GM23248 (cell line): ENCODE measurements at regions not wholly inside any gene's neighbourhood (a gene's known extent, or its start where the extent isn't known, plus 50 kb on each side); places are given as distances from the start of the nearest gene placed in this dataset.
A peak's percentile ranks its signal among the peaks of the same experiment; 100 is the strongest.

Experiments used
- DNase-seq: peaks from one replicate; pipeline ENCODE4 v3.0.0-alpha.2; 2015
- H2AFZ ChIP-seq: fragments of 200-600 bp; sonication (generic); 2 replicates; pipeline ENCODE4 v1.6.1; 2016; ENCODE audit warnings: antibody characterized with exemption
- H3F3A ChIP-seq: fragments of 200-600 bp; sonication (generic); 2 replicates; pipeline ENCODE4 v1.6.1; 2016; ENCODE audit warnings: mild to moderate bottlenecking, antibody characterized with exemption, mixed run types; ENCODE audit not compliant: insufficient read depth
- H3K27ac ChIP-seq: fragments of 200-600 bp; sonication (generic); 2 replicates; pipeline ENCODE4 v1.5.1; 2016; ENCODE audit warnings: mild to moderate bottlenecking
- H3K27me3 ChIP-seq: fragments of 200-600 bp; sonication (generic); replicated peaks from 2 replicates; pipeline ENCODE4 v1.6.1; 2016; ENCODE audit warnings: mild to moderate bottlenecking; ENCODE audit not compliant: insufficient read depth
- H3K36me3 ChIP-seq: fragments of 200-600 bp; sonication (generic); 2 replicates; pipeline ENCODE4 v1.6.1; 2016; ENCODE audit warnings: low read depth, mild to moderate bottlenecking
- H3K4me1 ChIP-seq: fragments of 200-600 bp; sonication (generic); 2 replicates; pipeline ENCODE4 v1.6.1; 2016; ENCODE audit warnings: mild to moderate bottlenecking; ENCODE audit not compliant: insufficient read depth
- H3K4me2 ChIP-seq: fragments of 200-600 bp; sonication (generic); one replicate; pipeline ENCODE4 v1.6.1; 2016; ENCODE audit warnings: mild to moderate bottlenecking; ENCODE audit not compliant: unreplicated experiment
- H3K4me3 ChIP-seq: fragments of 200-600 bp; sonication (generic); 2 replicates; pipeline ENCODE4 v1.5.1; 2016; ENCODE audit warnings: mild to moderate bottlenecking
- H3K79me2 ChIP-seq: fragments of 200-600 bp; sonication (generic); 2 replicates; pipeline ENCODE4 v1.6.1; 2016; ENCODE audit warnings: mild to moderate bottlenecking; ENCODE audit not compliant: insufficient read depth
- H3K9ac ChIP-seq: fragments of 200-600 bp; sonication (generic); 2 replicates; pipeline ENCODE4 v1.6.1; 2016; ENCODE audit warnings: mild to moderate bottlenecking
- H3K9me2 ChIP-seq: fragments of 200-600 bp; sonication (generic); 2 replicates; pipeline ENCODE4 v1.6.1; 2016; ENCODE audit warnings: mixed run types, mild to moderate bottlenecking, moderate library complexity; ENCODE audit not compliant: insufficient read depth
- H3K9me3 ChIP-seq: fragments of 200-600 bp; sonication (generic); one replicate; pipeline ENCODE4 v1.6.1; 2017; ENCODE audit warnings: low read depth
- H4K20me1 ChIP-seq: fragments of 200-600 bp; sonication (generic); 2 replicates; pipeline ENCODE4 v1.6.0; 2016; ENCODE audit not compliant: insufficient read depth
- EZH2 ChIP-seq: fragments of 200-600 bp; sonication (generic); IDR thresholded peaks from 2 replicates; pipeline ENCODE4 v1.6.1; 2018; ENCODE audit warnings: antibody characterized with exemption, mild to moderate bottlenecking; ENCODE audit not compliant: insufficient read depth, poor library complexity, severe bottlenecking
- EZH2phosphoT487 ChIP-seq: fragments of 200-600 bp; sonication (generic); IDR thresholded peaks from 2 replicates; pipeline ENCODE4 v1.6.1; 2018; ENCODE audit warnings: antibody characterized with exemption, moderate library complexity, mild to moderate bottlenecking, low read depth; ENCODE audit not compliant: insufficient read depth
- WGBS, 2 experiments: methylation state at CpG; one replicate each; pipeline ENCODE4 v1.1.6; 2015 to 2017; ENCODE audit warnings: low lambda C conversion rate in 2 of 2, low coverage in 1 of 2; ENCODE audit errors: missing lambda C conversion rate in 2 of 2; 5-methylcytosine and 5-hydroxymethylcytosine counted together
- in situ Hi-C: fragments of 300-500 bp; cut with MboI; formaldehyde crosslinking; loops from 2 replicates; pipeline ENCODE4 v1.15.0; 2020

GRCh38 chr10:78700816-78701520 is 367.8 kb upstream of the ZMIZ1 start:
- H3K4me2 ChIP-seq = no peak overlapping the region
- no peaks in the 10 kb centered on the region for H4K20me1 ChIP-seq
- no peaks in the 10 kb centered on the region for H3K79me2 ChIP-seq
- H3K27ac ChIP-seq = no peak overlapping the region
- whole genome bisulfite sequencing, 2 experiments = 100% methylated on average over 2 of the region's 2 CpGs
- no peaks in the 10 kb centered on the region for H3K36me3 ChIP-seq
- H3K9me2 ChIP-seq = no peaks in the 10 kb centered on the region
- H2AFZ ChIP-seq = no peak overlapping the region
- H3K9ac ChIP-seq = no peak overlapping the region
- DNase-seq = peak; percentile 41
- H3K27me3 ChIP-seq = no peaks in the 10 kb centered on the region
- H3K9me3 ChIP-seq = no peaks in the 10 kb centered on the region
- peaks cover 14% of the 10 kb centered on the region for H3K4me1 ChIP-seq
- H3F3A ChIP-seq = peaks cover 5% of the 10 kb centered on the region; the same call in 1 of the 2 replicates
- H3K4me3 ChIP-seq = no peak overlapping the region
- in situ Hi-C loops = no loop called here
- TF ChIP-seq EZH2 (no peak), EZH2phosphoT487 (no peak)

- Histone ChIP-seq H3K36me3 (no peaks in the 10 kb centered on the region), H3K4me1 (peaks cover 24% of the 10 kb centered on the region), H3K79me2 (no peaks in the 10 kb centered on the region), H3K4me3 (no peak overlapping the region), H4K20me1 (no peaks in the 10 kb centered on the region), H3K9me3 (no peaks in the 10 kb centered on the region), H3K27ac (no peak overlapping the region), H3F3A (peaks cover 10% of the 10 kb centered on the region; the same call in 1 of the 2 replicates), H3K9me2 (no peaks in the 10 kb centered on the region), H3K4me2 (no peak overlapping the region), H2AFZ (no peak overlapping the region), H3K27me3 (no peaks in the 10 kb centered on the region), H3K9ac (no peak overlapping the region)
- WGBS, 2 experiments = 93 to 95% methylated on average over 8 of the region's 8 CpGs
- TF ChIP-seq EZH2phosphoT487 = no peak
- no peak for TF ChIP-seq EZH2
- DNase-seq = no peak
- in situ Hi-C loops = no loop called here
These were observed 366.6 kb upstream of the ZMIZ1 start for GRCh38 chr10:78702186-78702585.

- no peak for DNase-seq
- peaks cover 24% of the 10 kb centered on the region for H3K4me1 ChIP-seq
- peaks cover 10% of the 10 kb centered on the region; the same call in 1 of the 2 replicates for H3F3A ChIP-seq
- no peaks in the 10 kb centered on the region for H4K20me1 ChIP-seq
- TF ChIP-seq EZH2phosphoT487 (no peak), EZH2 (no peak)
- no peak overlapping the region for H3K9ac ChIP-seq
- no peaks in the 10 kb centered on the region for H3K79me2 ChIP-seq
- no peak overlapping the region for H2AFZ ChIP-seq
- H3K27me3 ChIP-seq = no peaks in the 10 kb centered on the region
- H3K36me3 ChIP-seq = no peaks in the 10 kb centered on the region
- H3K9me2 ChIP-seq = no peaks in the 10 kb centered on the region
- H3K27ac ChIP-seq = no peak overlapping the region
- H3K9me3 ChIP-seq = no peaks in the 10 kb centered on the region
- no peak overlapping the region for H3K4me3 ChIP-seq
- 73% methylated on average over 6 of the region's 6 CpGs for WGBS, 2 experiments
- in situ Hi-C loops = no loop called here
- H3K4me2 ChIP-seq = no peak overlapping the region
These were observed 365.9 kb upstream of the ZMIZ1 start for GRCh38 chr10:78702876-78703275.

DNA sequence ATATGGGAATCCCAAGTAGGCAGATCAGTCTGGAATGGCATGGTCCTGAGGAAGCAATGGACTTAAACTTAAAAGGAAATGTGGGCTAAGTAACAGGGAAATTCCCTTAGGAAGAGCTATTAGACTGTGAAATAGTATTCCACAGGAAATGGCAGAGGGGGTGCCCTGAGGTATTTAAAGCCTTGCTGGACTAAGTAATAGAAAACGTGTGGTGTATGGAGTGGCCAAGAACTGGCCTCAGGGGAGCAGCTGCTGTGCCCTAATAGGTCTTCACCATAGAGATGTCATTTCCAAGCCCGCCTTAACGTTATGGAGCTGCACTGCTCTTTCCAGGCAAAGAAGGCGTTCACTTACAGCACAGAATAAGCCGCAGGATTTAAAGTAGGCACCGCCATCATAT is 365.2 kb upstream of the ZMIZ1 start:
- TF ChIP-seq EZH2 (no peak), EZH2phosphoT487 (no peak)
- WGBS, 2 experiments = 69 to 75% methylated on average over 6 of the region's 6 CpGs
- Histone ChIP-seq H3K4me1 (peaks cover 24% of the 10 kb centered on the region), H4K20me1 (no peaks in the 10 kb centered on the region), H3K27ac (no peak overlapping the region), H3K4me3 (no peak overlapping the region), H3K9ac (no peak overlapping the region), H3K36me3 (no peaks in the 10 kb centered on the region), H2AFZ (no peak overlapping the region), H3K4me2 (no peak overlapping the region), H3K79me2 (no peaks in the 10 kb centered on the region), H3K27me3 (no peaks in the 10 kb centered on the region), H3K9me3 (no peaks in the 10 kb centered on the region), H3F3A (peaks cover 10% of the 10 kb centered on the region; the same call in 1 of the 2 replicates), H3K9me2 (no peaks in the 10 kb centered on the region)
- no peak for DNase-seq
- in situ Hi-C loops = no loop called here
